Neural progenitor cell (in vitro differentiated cells): ENCODE measurements at regions not wholly inside any gene's neighbourhood (a gene's known extent, or its start where the extent isn't known, plus 50 kb on each side); places are given as distances from the start of the nearest gene placed in this dataset.

ENCODE experiments used
- DNase-seq: peaks from one replicate; pipeline ENCODE4 v3.0.0-alpha.2; 2016; ENCODE audit warnings: low spot score
- H2AFZ ChIP-seq: fragments of 200-600 bp; sonication (generic); replicated peaks from 2 replicates; pipeline ENCODE4 v1.6.1; 2016; ENCODE audit warnings: antibody characterized with exemption
- H3F3A ChIP-seq: fragments of 200-600 bp; sonication (generic); 2 replicates; pipeline ENCODE4 v1.6.1; 2016; ENCODE audit warnings: antibody characterized with exemption, low read depth
- H3K27ac ChIP-seq: fragments of 200-600 bp; sonication (generic); 2 replicates; pipeline ENCODE4 v1.5.1; 2016; ENCODE audit warnings: mild to moderate bottlenecking
- H3K27me3 ChIP-seq: fragments of 200-600 bp; sonication (generic); 2 replicates; pipeline ENCODE4 v1.6.1; 2016; ENCODE audit warnings: mild to moderate bottlenecking, moderate library complexity
- H3K36me3 ChIP-seq: fragments of 200-600 bp; sonication (generic); 2 replicates; pipeline ENCODE4 v1.5.1; 2016
- H3K4me1 ChIP-seq: fragments of 200-600 bp; sonication (generic); 2 replicates; pipeline ENCODE4 v1.6.1; 2016; ENCODE audit warnings: mixed run types
- H3K4me2 ChIP-seq: fragments of 200-600 bp; sonication (generic); 2 replicates; pipeline ENCODE4 v1.6.1; 2016
- H3K4me3 ChIP-seq: fragments of 200-600 bp; sonication (generic); 2 replicates; pipeline ENCODE4 v1.5.1; 2016
- H3K79me2 ChIP-seq: fragments of 200-600 bp; sonication (generic); 2 replicates; pipeline ENCODE4 v1.6.1; 2016; ENCODE audit warnings: low read depth
- H3K9ac ChIP-seq: fragments of 200-600 bp; sonication (generic); 2 replicates; pipeline ENCODE4 v1.6.1; 2016
- H3K9me3 ChIP-seq: fragments of 200-600 bp; sonication (generic); 2 replicates; pipeline ENCODE4 v1.5.1; 2016; ENCODE audit warnings: low read depth
- H4K20me1 ChIP-seq: fragments of 200-600 bp; sonication (generic); 2 replicates; pipeline ENCODE4 v1.6.1; 2016; ENCODE audit warnings: low read depth
- H3K27ac Mint-ChIP-seq: 3 replicates; pipeline ENCODE4 v1.8.0; 2021; ENCODE audit warnings: mixed read lengths
- H3K27me3 Mint-ChIP-seq: 2 replicates; pipeline ENCODE4 v1.8.0; 2022; ENCODE audit warnings: low read depth, mild to moderate bottlenecking, inconsistent platforms, moderate library complexity, mixed read lengths; ENCODE audit not compliant: insufficient read depth
- H3K36me3 Mint-ChIP-seq: 3 replicates; pipeline ENCODE4 v1.8.0; 2021; ENCODE audit warnings: mixed read lengths
- H3K4me1 Mint-ChIP-seq: 3 replicates; pipeline ENCODE4 v1.8.0; 2021; ENCODE audit warnings: mixed read lengths
- H3K4me3 Mint-ChIP-seq: 3 replicates; pipeline ENCODE4 v1.8.0; 2021; ENCODE audit warnings: mild to moderate bottlenecking, moderate library complexity, mixed read lengths
- H3K9me3 Mint-ChIP-seq: 3 replicates; pipeline ENCODE4 v1.8.0; 2020; ENCODE audit warnings: mixed read lengths
- EZH2 ChIP-seq: fragments of 200-600 bp; sonication (generic); IDR thresholded peaks from 2 replicates; pipeline ENCODE4 v1.6.1; 2017; ENCODE audit warnings: antibody characterized with exemption, mild to moderate bottlenecking, moderate library complexity
- EZH2phosphoT487 ChIP-seq: fragments of 200-600 bp; sonication (generic); IDR thresholded peaks from 2 replicates; pipeline ENCODE4 v1.6.1; 2017; ENCODE audit warnings: antibody characterized with exemption
- TF ChIP-seq, protein P1 (sequence below): fragments of 200-600 bp; sonication (generic); IDR thresholded peaks from 2 replicates; pipeline ENCODE4 v1.5.1; 2017; ENCODE audit warnings: antibody characterized with exemption, mild to moderate bottlenecking

- Histone ChIP-seq H3K9ac (no peak overlapping the region), H3K9me3 (no peaks in the 10 kb centered on the region), H4K20me1 (no peaks in the 10 kb centered on the region), H3K4me1 (no peaks in the 10 kb centered on the region), H3K27ac (no peak overlapping the region), H3K4me3 (no peak overlapping the region), H3K36me3 (no peaks in the 10 kb centered on the region), H2AFZ (no peak overlapping the region), H3K4me2 (no peak overlapping the region), H3F3A (peaks cover 4% of the 10 kb centered on the region), H3K79me2 (no peaks in the 10 kb centered on the region), H3K27me3 (no peaks in the 10 kb centered on the region)
- H3K36me3 Mint-ChIP-seq: no peaks in the 10 kb centered on the region
- H3K9me3 Mint-ChIP-seq: peaks cover 4% of the 10 kb centered on the region
- no peak for TF ChIP-seq EZH2
- TF ChIP-seq, protein P1, sequence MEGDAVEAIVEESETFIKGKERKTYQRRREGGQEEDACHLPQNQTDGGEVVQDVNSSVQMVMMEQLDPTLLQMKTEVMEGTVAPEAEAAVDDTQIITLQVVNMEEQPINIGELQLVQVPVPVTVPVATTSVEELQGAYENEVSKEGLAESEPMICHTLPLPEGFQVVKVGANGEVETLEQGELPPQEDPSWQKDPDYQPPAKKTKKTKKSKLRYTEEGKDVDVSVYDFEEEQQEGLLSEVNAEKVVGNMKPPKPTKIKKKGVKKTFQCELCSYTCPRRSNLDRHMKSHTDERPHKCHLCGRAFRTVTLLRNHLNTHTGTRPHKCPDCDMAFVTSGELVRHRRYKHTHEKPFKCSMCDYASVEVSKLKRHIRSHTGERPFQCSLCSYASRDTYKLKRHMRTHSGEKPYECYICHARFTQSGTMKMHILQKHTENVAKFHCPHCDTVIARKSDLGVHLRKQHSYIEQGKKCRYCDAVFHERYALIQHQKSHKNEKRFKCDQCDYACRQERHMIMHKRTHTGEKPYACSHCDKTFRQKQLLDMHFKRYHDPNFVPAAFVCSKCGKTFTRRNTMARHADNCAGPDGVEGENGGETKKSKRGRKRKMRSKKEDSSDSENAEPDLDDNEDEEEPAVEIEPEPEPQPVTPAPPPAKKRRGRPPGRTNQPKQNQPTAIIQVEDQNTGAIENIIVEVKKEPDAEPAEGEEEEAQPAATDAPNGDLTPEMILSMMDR: no peak
- no peak for TF ChIP-seq EZH2phosphoT487
- no peaks in the 10 kb centered on the region for H3K4me1 Mint-ChIP-seq
- H3K27me3 Mint-ChIP-seq: peaks cover 12% of the 10 kb centered on the region
- H3K27ac Mint-ChIP-seq: no peak overlapping the region
- DNase-seq: no peak
- H3K4me3 Mint-ChIP-seq: no peak overlapping the region
Observed at GRCh38 chr2:44851518-44851917, 90.0 kb upstream of the SIX3 start.

GRCh38 chr2:44852594-44852993 is 88.9 kb upstream of the SIX3 start:
- peaks cover 4% of the 10 kb centered on the region for H3F3A ChIP-seq

GRCh38 chr2:44859337-44859736 is 82.2 kb upstream of the SIX3 start:
- Histone ChIP-seq H3F3A (no peaks in the 10 kb centered on the region), H4K20me1 (no peaks in the 10 kb centered on the region), H3K4me2 (no peak overlapping the region), H3K27me3 (no peaks in the 10 kb centered on the region), H3K9me3 (peaks cover 7% of the 10 kb centered on the region), H3K27ac (no peak overlapping the region), H3K4me3 (no peak overlapping the region), H2AFZ (no peak overlapping the region), H3K4me1 (no peaks in the 10 kb centered on the region), H3K36me3 (no peaks in the 10 kb centered on the region), H3K9ac (no peak overlapping the region), H3K79me2 (no peaks in the 10 kb centered on the region)
- no peak for TF ChIP-seq EZH2phosphoT487
- TF ChIP-seq, protein P1: no peak
- no peak for DNase-seq
- peaks cover 8% of the 10 kb centered on the region for H3K9me3 Mint-ChIP-seq
- H3K36me3 Mint-ChIP-seq: no peaks in the 10 kb centered on the region
- no peaks in the 10 kb centered on the region for H3K4me1 Mint-ChIP-seq
- no peak overlapping the region for H3K27ac Mint-ChIP-seq
- H3K27me3 Mint-ChIP-seq: no peaks in the 10 kb centered on the region
- H3K4me3 Mint-ChIP-seq: no peak overlapping the region

More at GRCh38 chr2:44852594-44852993, 88.9 kb upstream of the SIX3 start:
- H3K9me3 ChIP-seq: no peaks in the 10 kb centered on the region
- H3K4me2 ChIP-seq: no peak overlapping the region
- H3K9ac ChIP-seq: no peak overlapping the region
- H3K27me3 Mint-ChIP-seq: peaks cover 9% of the 10 kb centered on the region
- H3K79me2 ChIP-seq: no peaks in the 10 kb centered on the region
- no peaks in the 10 kb centered on the region for H4K20me1 ChIP-seq
- H3K4me1 Mint-ChIP-seq: no peaks in the 10 kb centered on the region
- no peak overlapping the region for H2AFZ ChIP-seq
- H3K36me3 Mint-ChIP-seq: no peaks in the 10 kb centered on the region
- DNase-seq: no peak
- no peak overlapping the region for H3K27ac Mint-ChIP-seq
- TF ChIP-seq, protein P1: no peak
- no peak for TF ChIP-seq EZH2
- no peak for TF ChIP-seq EZH2phosphoT487
- H3K27me3 ChIP-seq: no peaks in the 10 kb centered on the region
- H3K4me3 ChIP-seq: no peak overlapping the region
- no peaks in the 10 kb centered on the region for H3K9me3 Mint-ChIP-seq
- no peaks in the 10 kb centered on the region for H3K36me3 ChIP-seq
- H3K27ac ChIP-seq: no peak overlapping the region
- H3K4me1 ChIP-seq: no peaks in the 10 kb centered on the region
- H3K4me3 Mint-ChIP-seq: no peak overlapping the region

GRCh38 chr2:44866152-44866551 is 75.3 kb upstream of the SIX3 start:
- no peaks in the 10 kb centered on the region for H3K79me2 ChIP-seq
- no peaks in the 10 kb centered on the region for H3K27me3 Mint-ChIP-seq
- peaks cover 6% of the 10 kb centered on the region for H3K4me1 ChIP-seq
- no peak overlapping the region for H3K4me3 ChIP-seq
- H3K9ac ChIP-seq: no peak overlapping the region
- H4K20me1 ChIP-seq: no peaks in the 10 kb centered on the region
- H3K4me1 Mint-ChIP-seq: no peaks in the 10 kb centered on the region
- H3K27ac Mint-ChIP-seq: no peak overlapping the region
- H3K9me3 Mint-ChIP-seq: peaks cover 2% of the 10 kb centered on the region
- TF ChIP-seq EZH2: no peak
- no peak for TF ChIP-seq EZH2phosphoT487
- TF ChIP-seq, protein P1: no peak
- H2AFZ ChIP-seq: no peak overlapping the region
- no peaks in the 10 kb centered on the region for H3K36me3 ChIP-seq
- H3K4me2 ChIP-seq: no peak overlapping the region
- H3K9me3 ChIP-seq: no peaks in the 10 kb centered on the region
- H3F3A ChIP-seq: no peaks in the 10 kb centered on the region
- no peaks in the 10 kb centered on the region for H3K27me3 ChIP-seq
- no peak overlapping the region for H3K4me3 Mint-ChIP-seq
- H3K36me3 Mint-ChIP-seq: no peaks in the 10 kb centered on the region
- DNase-seq: no peak
- no peak overlapping the region for H3K27ac ChIP-seq
